ENCODE measurements at regions not wholly inside any gene's neighbourhood (a gene's known extent, or its start where the extent isn't known, plus 50 kb on each side); places are given as distances from the start of the nearest gene placed in this dataset.
"Not testable (repeated sequence)": the region's sequence is repeated elsewhere in the genome, so short reads cannot be mapped to it uniquely, and the experiment has no call there.

GRCh38 chr1:234912548-234913277 lies 215.9 kb downstream of the TOMM20 start (continued):
- TF ChIP-seq, protein P1, sequence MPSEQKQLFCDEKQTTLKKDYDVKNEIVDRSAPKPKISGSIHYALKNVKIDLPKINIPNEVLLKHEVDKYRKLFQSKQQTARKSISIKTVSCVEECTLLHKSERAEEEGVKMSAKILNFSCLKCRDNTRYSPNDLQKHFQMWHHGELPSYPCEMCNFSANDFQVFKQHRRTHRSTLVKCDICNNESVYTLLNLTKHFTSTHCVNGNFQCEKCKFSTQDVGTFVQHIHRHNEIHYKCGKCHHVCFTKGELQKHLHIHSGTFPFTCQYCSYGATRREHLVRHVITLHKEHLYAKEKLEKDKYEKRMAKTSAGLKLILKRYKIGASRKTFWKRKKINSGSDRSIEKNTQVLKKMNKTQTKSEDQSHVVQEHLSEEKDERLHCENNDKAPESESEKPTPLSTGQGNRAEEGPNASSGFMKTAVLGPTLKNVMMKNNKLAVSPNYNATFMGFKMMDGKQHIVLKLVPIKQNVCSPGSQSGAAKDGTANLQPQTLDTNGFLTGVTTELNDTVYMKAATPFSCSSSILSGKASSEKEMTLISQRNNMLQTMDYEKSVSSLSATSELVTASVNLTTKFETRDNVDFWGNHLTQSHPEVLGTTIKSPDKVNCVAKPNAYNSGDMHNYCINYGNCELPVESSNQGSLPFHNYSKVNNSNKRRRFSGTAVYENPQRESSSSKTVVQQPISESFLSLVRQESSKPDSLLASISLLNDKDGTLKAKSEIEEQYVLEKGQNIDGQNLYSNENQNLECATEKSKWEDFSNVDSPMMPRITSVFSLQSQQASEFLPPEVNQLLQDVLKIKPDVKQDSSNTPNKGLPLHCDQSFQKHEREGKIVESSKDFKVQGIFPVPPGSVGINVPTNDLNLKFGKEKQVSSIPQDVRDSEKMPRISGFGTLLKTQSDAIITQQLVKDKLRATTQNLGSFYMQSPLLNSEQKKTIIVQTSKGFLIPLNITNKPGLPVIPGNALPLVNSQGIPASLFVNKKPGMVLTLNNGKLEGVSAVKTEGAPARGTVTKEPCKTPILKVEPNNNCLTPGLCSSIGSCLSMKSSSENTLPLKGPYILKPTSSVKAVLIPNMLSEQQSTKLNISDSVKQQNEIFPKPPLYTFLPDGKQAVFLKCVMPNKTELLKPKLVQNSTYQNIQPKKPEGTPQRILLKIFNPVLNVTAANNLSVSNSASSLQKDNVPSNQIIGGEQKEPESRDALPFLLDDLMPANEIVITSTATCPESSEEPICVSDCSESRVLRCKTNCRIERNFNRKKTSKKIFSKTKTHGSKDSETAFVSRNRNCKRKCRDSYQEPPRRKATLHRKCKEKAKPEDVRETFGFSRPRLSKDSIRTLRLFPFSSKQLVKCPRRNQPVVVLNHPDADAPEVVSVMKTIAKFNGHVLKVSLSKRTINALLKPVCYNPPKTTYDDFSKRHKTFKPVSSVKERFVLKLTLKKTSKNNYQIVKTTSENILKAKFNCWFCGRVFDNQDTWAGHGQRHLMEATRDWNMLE (tag by site-specific recombination; conservative IDR thresholded peaks at IDR 0.05; ENCODE audit: low read depth): no peak
- TF ChIP-seq ZNF394 (tag by site-specific recombination; IDR thresholded peaks at IDR 0.05; ENCODE audit: borderline replicate concordance): no peak

GRCh38 chr1:234911787-234912186 lies 216.8 kb downstream of the TOMM20 start:
- 0 out of 2 replicates have a peak, but pooled peaks cover 2% of the 10 kb centered on the region for H3K4me1 ChIP-seq (ENCODE audit: control insufficient read depth, insufficient read depth, low read length)
- H3K36me3 ChIP-seq (ENCODE audit: control insufficient read depth in 2 of 2, insufficient read depth in 1 of 2, low read length in 2 of 2): no peaks in the 10 kb centered on the region
- CTCF ChIA-PET: interaction anchor here (0.6 to 1.3 kb wide), 5 partner anchors 9 to 209 kb away, joined by 3 to 5 read pairs (median 3); no protein-coding TSS in a partner anchor
- H3K27ac ChIP-seq (ENCODE audit: extremely low read depth, low read depth, low read length): no peak overlapping the region
- H3K4me3 ChIP-seq (ENCODE audit: low read depth, low read length): no peak overlapping the region
- POLR2A ChIA-PET: no interaction called here
- TF ChIP-seq SP3 (tag by site-specific recombination; IDR thresholded peaks at IDR 0.05) (no peak), ZNF600 (tag by site-specific recombination; IDR thresholded peaks at IDR 0.05) (no peak), MEIS1 (CRISPR knock-in tag; IDR thresholded peaks at IDR 0.05; ENCODE audit: borderline replicate concordance) (no peak), ZNF692 (tag by site-specific recombination; IDR thresholded peaks at IDR 0.05) (no peak), ZNF274 (IDR thresholded peaks at IDR 0.05; ENCODE audit: low read length) (no peak), ZNF274 (tag by site-specific recombination; IDR thresholded peaks at IDR 0.05; ENCODE audit: borderline replicate concordance) (no peak), ZNF23 (tag by site-specific recombination; IDR thresholded peaks at IDR 0.05; ENCODE audit: borderline replicate concordance) (no peak)
- TF ChIP-seq, protein P2, sequence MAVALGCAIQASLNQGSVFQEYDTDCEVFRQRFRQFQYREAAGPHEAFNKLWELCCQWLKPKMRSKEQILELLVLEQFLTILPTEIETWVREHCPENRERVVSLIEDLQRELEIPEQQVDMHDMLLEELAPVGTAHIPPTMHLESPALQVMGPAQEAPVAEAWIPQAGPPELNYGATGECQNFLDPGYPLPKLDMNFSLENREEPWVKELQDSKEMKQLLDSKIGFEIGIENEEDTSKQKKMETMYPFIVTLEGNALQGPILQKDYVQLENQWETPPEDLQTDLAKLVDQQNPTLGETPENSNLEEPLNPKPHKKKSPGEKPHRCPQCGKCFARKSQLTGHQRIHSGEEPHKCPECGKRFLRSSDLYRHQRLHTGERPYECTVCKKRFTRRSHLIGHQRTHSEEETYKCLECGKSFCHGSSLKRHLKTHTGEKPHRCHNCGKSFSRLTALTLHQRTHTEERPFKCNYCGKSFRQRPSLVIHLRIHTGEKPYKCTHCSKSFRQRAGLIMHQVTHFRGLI (tag by site-specific recombination; IDR thresholded peaks at IDR 0.05): no peak
- no peaks in the 10 kb centered on the region for H3K9me3 ChIP-seq (ENCODE audit: control insufficient read depth, insufficient read depth, low read depth, low read length)

DNA sequence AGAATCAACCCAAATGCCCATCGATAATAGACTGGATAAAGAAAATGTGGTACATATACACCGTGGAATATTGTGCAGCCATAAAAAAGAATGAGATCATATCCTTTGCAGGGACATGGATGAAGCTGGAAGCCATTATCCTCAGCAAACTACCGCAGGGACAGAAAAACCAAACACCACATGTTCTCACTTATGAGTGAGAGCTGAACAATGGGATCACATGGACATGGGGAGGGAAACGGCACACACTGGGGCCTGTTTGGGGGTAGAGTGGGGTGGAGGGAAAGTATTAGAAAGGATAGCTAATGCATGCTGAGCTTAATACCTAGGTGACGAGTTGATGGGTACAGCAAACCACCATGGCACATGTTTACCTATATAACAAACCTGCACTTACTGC lies 217.5 kb downstream of the TOMM20 start:
- H3K4me1 ChIP-seq (ENCODE audit: control insufficient read depth, insufficient read depth, low read length); H3K9me3 ChIP-seq (ENCODE audit: control insufficient read depth, insufficient read depth, low read depth, low read length); H3K36me3 ChIP-seq (ENCODE audit: control insufficient read depth in 2 of 2, insufficient read depth in 1 of 2, low read length in 2 of 2); POLR2A ChIA-PET; H3K4me3 ChIP-seq (ENCODE audit: low read depth, low read length); H3K27ac ChIP-seq (ENCODE audit: extremely low read depth, low read depth, low read length): not testable (repeated sequence)
- TF ChIP-seq ZNF146 (tag by site-specific recombination; IDR thresholded peaks at IDR 0.05): peak; percentile 83
- TF ChIP-seq, protein P3, sequence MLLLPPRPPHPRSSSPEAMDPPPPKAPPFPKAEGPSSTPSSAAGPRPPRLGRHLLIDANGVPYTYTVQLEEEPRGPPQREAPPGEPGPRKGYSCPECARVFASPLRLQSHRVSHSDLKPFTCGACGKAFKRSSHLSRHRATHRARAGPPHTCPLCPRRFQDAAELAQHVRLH (tag by site-specific recombination; IDR thresholded peaks at IDR 0.05): 0 out of 2 replicates have a peak, but pooled peaks have one; percentile 10
- CTCF ChIA-PET: interaction anchor here (0.5 to 1.3 kb wide), 6 partner anchors 9 to 723 kb away, joined by 3 to 4 read pairs (median 3); no protein-coding TSS in a partner anchor

All from HEK293 (cell line).